ENCODE measurements at regions not wholly inside any gene's neighbourhood (a gene's known extent, or its start where the extent isn't known, plus 50 kb on each side); places are given as distances from the start of the nearest gene placed in this dataset.

GRCh38 chr18:38369772-38370690 lies 804.4 kb upstream of the CELF4 start:
- Histone ChIP-seq H4K8ac (ENCODE audit: low read depth, low read length) (no peak overlapping the region), H3K4me2 (ENCODE audit: insufficient read depth, low read length, poor library complexity, severe bottlenecking) (no peak overlapping the region), H3K9me3 (replicated peaks in 1 of 2; ENCODE audit: control insufficient read depth in 2 of 2, insufficient read depth in 1 of 2, low read depth in 1 of 2, low read length in 2 of 2) (no peaks in the 10 kb centered on the region), H2BK120ac (ENCODE audit: low read depth, low read length) (no peak overlapping the region), H3K23ac (ENCODE audit: low read depth, low read length, poor library complexity) (no peak overlapping the region), H3K18ac (ENCODE audit: low read length) (no peak overlapping the region), H2AFZ (ENCODE audit: low read length) (no peak overlapping the region), H3K4ac (ENCODE audit: low read length) (no peak overlapping the region), H3K4me3 (ENCODE audit: low read length in 2 of 2) (no peak overlapping the region), H3K14ac (ENCODE audit: low read length) (no peak overlapping the region), H3K4me1 (ENCODE audit: control insufficient read depth in 2 of 2, insufficient read depth in 1 of 2, low read depth in 1 of 2, low read length in 2 of 2) (no peaks in the 10 kb centered on the region), H3K27ac (replicated peaks; ENCODE audit: low read length) (no peak overlapping the region), H2BK12ac (ENCODE audit: low read length) (no peak overlapping the region), H2AK5ac (ENCODE audit: low read depth, low read length) (no peak overlapping the region), H3K9ac (ENCODE audit: low read depth, low read length, poor library complexity) (no peak overlapping the region), H2BK15ac (ENCODE audit: low read length) (no peak overlapping the region), H3K36me3 (replicated peaks in 1 of 2; ENCODE audit: control insufficient read depth in 2 of 2, insufficient read depth in 2 of 2, low read length in 2 of 2) (no peaks in the 10 kb centered on the region), H4K91ac (ENCODE audit: low read depth, low read length, poor library complexity) (no peak overlapping the region), H3K79me1 (ENCODE audit: low read depth, low read length) (no peaks in the 10 kb centered on the region), H3K27me3 (ENCODE audit: control insufficient read depth in 3 of 3, insufficient read depth in 3 of 3, low read depth in 1 of 3, low read length in 3 of 3) (no peaks in the 10 kb centered on the region), H2BK5ac (ENCODE audit: low read length) (no peak overlapping the region)
- WGBS, 2 donors (ENCODE audit: extremely low coverage in 2 of 2, insufficient read length in 2 of 2, insufficient replicate concordance in 1 of 2), result no CpG with 5 or more reads among the region's 4 CpGs
- DNase-seq (ENCODE audit: low spot score), result no peak

- Histone ChIP-seq H2BK12ac (ENCODE audit: low read length) (no peak overlapping the region), H3K4me3 (ENCODE audit: low read length in 2 of 2) (no peak overlapping the region), H3K4me2 (ENCODE audit: insufficient read depth, low read length, poor library complexity, severe bottlenecking) (no peak overlapping the region), H2BK15ac (ENCODE audit: low read length) (no peak overlapping the region), H2AK5ac (ENCODE audit: low read depth, low read length) (no peak overlapping the region), H3K79me1 (ENCODE audit: low read depth, low read length) (no peaks in the 10 kb centered on the region), H3K27me3 (ENCODE audit: control insufficient read depth in 3 of 3, insufficient read depth in 3 of 3, low read depth in 1 of 3, low read length in 3 of 3) (no peaks in the 10 kb centered on the region), H3K36me3 (replicated peaks in 1 of 2; ENCODE audit: control insufficient read depth in 2 of 2, insufficient read depth in 2 of 2, low read length in 2 of 2) (no peaks in the 10 kb centered on the region), H2BK5ac (ENCODE audit: low read length) (no peak overlapping the region), H2AFZ (ENCODE audit: low read length) (no peak overlapping the region), H3K14ac (ENCODE audit: low read length) (no peak overlapping the region), H3K9me3 (replicated peaks in 1 of 2; ENCODE audit: control insufficient read depth in 2 of 2, insufficient read depth in 1 of 2, low read depth in 1 of 2, low read length in 2 of 2) (no peaks in the 10 kb centered on the region), H3K27ac (replicated peaks; ENCODE audit: low read length) (no peak overlapping the region), H3K9ac (ENCODE audit: low read depth, low read length, poor library complexity) (no peak overlapping the region), H4K8ac (ENCODE audit: low read depth, low read length) (no peak overlapping the region), H3K23ac (ENCODE audit: low read depth, low read length, poor library complexity) (no peak overlapping the region), H4K91ac (ENCODE audit: low read depth, low read length, poor library complexity) (no peak overlapping the region), H2BK120ac (ENCODE audit: low read depth, low read length) (no peak overlapping the region), H3K4ac (ENCODE audit: low read length) (no peak overlapping the region), H3K4me1 (ENCODE audit: control insufficient read depth in 2 of 2, insufficient read depth in 1 of 2, low read depth in 1 of 2, low read length in 2 of 2) (no peaks in the 10 kb centered on the region), H3K18ac (ENCODE audit: low read length) (no peak overlapping the region)
- DNase-seq (ENCODE audit: low spot score), result no peak
Observed at GRCh38 chr18:38368886-38369285, 803.3 kb upstream of the CELF4 start.

DNA sequence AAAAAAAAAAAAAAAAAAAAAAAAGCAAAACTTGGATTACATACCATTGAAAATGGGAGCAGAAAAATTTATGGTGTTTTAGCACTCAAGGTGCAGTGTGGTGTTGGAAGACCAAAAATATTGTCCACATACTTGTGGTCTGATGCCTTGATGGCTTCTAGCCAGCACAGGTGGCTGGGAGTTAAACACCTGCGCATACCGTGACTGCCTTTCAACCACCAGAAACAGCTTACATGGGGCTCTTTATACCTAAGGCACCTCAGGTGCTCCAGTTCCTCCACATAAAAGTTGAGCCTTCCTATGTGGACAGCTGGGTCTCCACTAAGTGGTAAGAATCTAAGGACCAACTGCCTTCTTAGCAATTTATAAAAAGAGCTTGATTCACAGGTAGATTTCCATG lies 802.6 kb upstream of the CELF4 start:
- Histone ChIP-seq H3K18ac (ENCODE audit: low read length) (no peak overlapping the region), H3K4ac (ENCODE audit: low read length) (no peak overlapping the region), H4K91ac (ENCODE audit: low read depth, low read length, poor library complexity) (no peak overlapping the region), H3K4me1 (ENCODE audit: control insufficient read depth in 2 of 2, insufficient read depth in 1 of 2, low read depth in 1 of 2, low read length in 2 of 2) (no peaks in the 10 kb centered on the region), H3K27ac (replicated peaks; ENCODE audit: low read length) (no peak overlapping the region), H3K9ac (ENCODE audit: low read depth, low read length, poor library complexity) (no peak overlapping the region), H3K9me3 (replicated peaks in 1 of 2; ENCODE audit: control insufficient read depth in 2 of 2, insufficient read depth in 1 of 2, low read depth in 1 of 2, low read length in 2 of 2) (no peaks in the 10 kb centered on the region), H3K23ac (ENCODE audit: low read depth, low read length, poor library complexity) (no peak overlapping the region), H3K14ac (ENCODE audit: low read length) (no peak overlapping the region), H2AK5ac (ENCODE audit: low read depth, low read length) (no peak overlapping the region), H3K79me1 (ENCODE audit: low read depth, low read length) (no peaks in the 10 kb centered on the region), H2BK12ac (ENCODE audit: low read length) (no peak overlapping the region), H4K8ac (ENCODE audit: low read depth, low read length) (no peak overlapping the region), H3K4me2 (ENCODE audit: insufficient read depth, low read length, poor library complexity, severe bottlenecking) (no peak overlapping the region), H2AFZ (ENCODE audit: low read length) (no peak overlapping the region), H2BK15ac (ENCODE audit: low read length) (no peak overlapping the region), H3K4me3 (ENCODE audit: low read length in 2 of 2) (no peak overlapping the region), H3K36me3 (replicated peaks in 1 of 2; ENCODE audit: control insufficient read depth in 2 of 2, insufficient read depth in 2 of 2, low read length in 2 of 2) (no peaks in the 10 kb centered on the region), H3K27me3 (ENCODE audit: control insufficient read depth in 3 of 3, insufficient read depth in 3 of 3, low read depth in 1 of 3, low read length in 3 of 3) (no peaks in the 10 kb centered on the region), H2BK5ac (ENCODE audit: low read length) (no peak overlapping the region), H2BK120ac (ENCODE audit: low read depth, low read length) (no peak overlapping the region)
- WGBS, 2 donors (ENCODE audit: extremely low coverage in 2 of 2, insufficient read length in 2 of 2, insufficient replicate concordance in 1 of 2), result no CpG with 5 or more reads among the region's 2 CpGs
- DNase-seq (ENCODE audit: low spot score), result no peak

- no peak overlapping the region for H4K91ac ChIP-seq (ENCODE audit: low read depth, low read length, poor library complexity)
- H3K9me3 ChIP-seq (replicated peaks in 1 of 2; ENCODE audit: control insufficient read depth in 2 of 2, insufficient read depth in 1 of 2, low read depth in 1 of 2, low read length in 2 of 2), result no peaks in the 10 kb centered on the region
- no peak overlapping the region for H4K8ac ChIP-seq (ENCODE audit: low read depth, low read length)
- no peak overlapping the region for H3K14ac ChIP-seq (ENCODE audit: low read length)
- WGBS, 2 donors (ENCODE audit: extremely low coverage in 2 of 2, insufficient read length in 2 of 2, insufficient replicate concordance in 1 of 2), result no CpG with 5 or more reads among the region's 1 CpG
- no peak for DNase-seq (ENCODE audit: low spot score)
- no peak overlapping the region for H3K18ac ChIP-seq (ENCODE audit: low read length)
- no peak overlapping the region for H3K27ac ChIP-seq (replicated peaks; ENCODE audit: low read length)
- no peak overlapping the region for H2BK120ac ChIP-seq (ENCODE audit: low read depth, low read length)
- no peak overlapping the region for H3K4ac ChIP-seq (ENCODE audit: low read length)
- peaks cover 0 to under 1% of the 10 kb centered on the region in 2 donors for H3K4me1 ChIP-seq (ENCODE audit: control insufficient read depth in 2 of 2, insufficient read depth in 1 of 2, low read depth in 1 of 2, low read length in 2 of 2)
- no peak overlapping the region for H2BK5ac ChIP-seq (ENCODE audit: low read length)
- no peaks in the 10 kb centered on the region for H3K36me3 ChIP-seq (replicated peaks in 1 of 2; ENCODE audit: control insufficient read depth in 2 of 2, insufficient read depth in 2 of 2, low read length in 2 of 2)
- H3K27me3 ChIP-seq (ENCODE audit: control insufficient read depth in 3 of 3, insufficient read depth in 3 of 3, low read depth in 1 of 3, low read length in 3 of 3), result no peaks in the 10 kb centered on the region
- H2AFZ ChIP-seq (ENCODE audit: low read length), result no peak overlapping the region
- H3K79me1 ChIP-seq (ENCODE audit: low read depth, low read length), result no peaks in the 10 kb centered on the region
- H2AK5ac ChIP-seq (ENCODE audit: low read depth, low read length), result no peak overlapping the region
- H3K23ac ChIP-seq (ENCODE audit: low read depth, low read length, poor library complexity), result no peak overlapping the region
- H3K4me3 ChIP-seq (ENCODE audit: low read length in 2 of 2), result no peak overlapping the region
- H3K4me2 ChIP-seq (ENCODE audit: insufficient read depth, low read length, poor library complexity, severe bottlenecking), result no peak overlapping the region
- no peak overlapping the region for H2BK15ac ChIP-seq (ENCODE audit: low read length)
- H2BK12ac ChIP-seq (ENCODE audit: low read length), result no peak overlapping the region
- no peak overlapping the region for H3K9ac ChIP-seq (ENCODE audit: low read depth, low read length, poor library complexity)
Observed at GRCh38 chr18:38367473-38367872, 801.9 kb upstream of the CELF4 start.

Measured in neuronal stem cell (in vitro differentiated cells).